Osteoblast (primary cell): ENCODE measurements at regions not wholly inside any gene's neighbourhood (a gene's known extent, or its start where the extent isn't known, plus 50 kb on each side); places are given as distances from the start of the nearest gene placed in this dataset.

Experiments used
- DNase-seq: peaks from one replicate; pipeline ENCODE4 v3.0.0; 2011; ENCODE audit warnings: low spot score, mixed read lengths; ENCODE audit not compliant: insufficient read length; ENCODE audit errors: missing footprints
- H2AFZ ChIP-seq: 2 replicates; pipeline ENCODE4 v1.6.0; 2011; ENCODE audit warnings: mild to moderate bottlenecking, low read length
- H3K27ac ChIP-seq: 2 replicates; pipeline ENCODE4 v1.5.1; 2011; ENCODE audit warnings: mild to moderate bottlenecking, low read depth, low read length, moderate library complexity
- H3K27me3 ChIP-seq: 2 replicates; pipeline ENCODE4 v1.6.0; 2012; ENCODE audit warnings: mild to moderate bottlenecking, control low read depth, inconsistent platforms, low read length, moderate library complexity; ENCODE audit not compliant: insufficient read depth
- H3K36me3 ChIP-seq: 2 replicates; pipeline ENCODE4 v1.5.1; 2011; ENCODE audit warnings: mild to moderate bottlenecking, low read length, control low read depth, moderate library complexity; ENCODE audit not compliant: insufficient read depth
- H3K4me1 ChIP-seq: 2 replicates; pipeline ENCODE4 v1.5.1; 2011; ENCODE audit warnings: mild to moderate bottlenecking, low read length, control low read depth, moderate library complexity; ENCODE audit not compliant: insufficient read depth
- H3K4me2 ChIP-seq: 2 replicates; pipeline ENCODE4 v1.6.0; 2011; ENCODE audit warnings: mild to moderate bottlenecking, low read length; ENCODE audit not compliant: insufficient read depth
- H3K4me3 ChIP-seq: fragments of 200-600 bp; sonication (generic); 3 replicates; pipeline ENCODE4 v1.5.1; 2012; ENCODE audit warnings: mild to moderate bottlenecking, low read length, inconsistent platforms; ENCODE audit not compliant: insufficient read depth
- H3K79me2 ChIP-seq: 2 replicates; pipeline ENCODE4 v1.6.0; 2012; ENCODE audit warnings: mild to moderate bottlenecking, low read length, control low read depth, inconsistent platforms; ENCODE audit not compliant: insufficient read depth
- H3K9me3 ChIP-seq: 2 replicates; pipeline ENCODE4 v1.5.1; 2011; ENCODE audit warnings: low read depth, low read length, control low read depth
- H4K20me1 ChIP-seq: 2 replicates; pipeline ENCODE4 v1.6.0; 2012; ENCODE audit warnings: mild to moderate bottlenecking, low read length, control low read depth; ENCODE audit not compliant: insufficient read depth
- TF ChIP-seq, protein P1 (sequence below): IDR thresholded peaks from 2 replicates; pipeline ENCODE4 v1.5.1; 2011; ENCODE audit warnings: mild to moderate bottlenecking, low read depth, low read length, moderate library complexity; ENCODE audit errors: extremely low read depth

DNA sequence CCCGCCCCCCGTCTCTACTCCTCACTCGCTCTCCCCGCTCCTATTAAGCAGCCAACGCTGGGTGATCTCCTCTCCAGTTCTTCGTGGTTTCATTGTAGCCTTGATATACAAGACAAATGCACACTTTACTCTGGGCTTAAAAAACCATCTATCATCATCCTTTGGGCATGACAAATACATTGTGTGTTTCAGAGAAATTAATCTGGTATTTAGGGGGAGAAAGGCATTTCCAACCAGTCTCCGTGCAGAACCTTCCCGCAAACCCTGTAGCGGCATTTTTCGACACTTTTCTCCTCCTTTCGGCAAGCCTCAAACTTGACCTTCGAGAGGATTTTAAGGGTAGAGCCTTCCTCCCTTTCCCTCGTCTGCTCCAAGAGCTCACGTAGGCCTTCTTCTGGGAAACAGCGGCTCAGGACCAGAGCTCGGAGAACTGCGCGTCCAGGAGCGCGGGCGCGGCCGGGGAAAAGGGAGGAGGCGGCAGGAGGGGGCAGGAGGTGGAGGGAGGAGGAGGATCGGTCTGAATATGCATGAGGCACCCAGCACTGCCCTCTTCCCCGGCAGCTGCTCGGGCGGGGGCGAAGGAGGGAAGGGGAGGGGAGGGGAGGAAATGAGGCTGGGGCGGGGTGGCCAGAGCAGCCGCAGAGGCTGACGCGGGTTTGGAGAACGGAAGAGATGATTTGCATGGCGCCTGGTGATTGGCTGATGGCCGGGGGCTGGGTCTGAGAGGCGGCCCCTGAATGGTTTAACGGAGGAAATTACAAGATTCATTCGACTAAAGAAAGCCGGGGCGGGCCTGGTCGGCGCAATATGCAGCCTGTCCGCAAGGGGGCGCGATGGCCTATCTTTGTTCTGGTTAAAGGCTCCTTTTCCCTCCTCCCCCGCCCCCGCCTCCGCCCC is 127.5 kb downstream of the TMEM161B start:
- Histone ChIP-seq H3K36me3 (no peaks in the 10 kb centered on the region), H3K27me3 (peaks cover 51% of the 10 kb centered on the region), H4K20me1 (no peaks in the 10 kb centered on the region), H3K79me2 (no peaks in the 10 kb centered on the region), H3K9me3 (no peaks in the 10 kb centered on the region), H3K27ac (no peak overlapping the region), H3K4me3 (peak overlapping the region; percentile 73), H3K4me1 (peaks cover 26% of the 10 kb centered on the region), H2AFZ (peak overlapping the region; percentile 94), H3K4me2 (peak overlapping the region; percentile 99)
- peak; percentile 96 for DNase-seq
- TF ChIP-seq, protein P1, sequence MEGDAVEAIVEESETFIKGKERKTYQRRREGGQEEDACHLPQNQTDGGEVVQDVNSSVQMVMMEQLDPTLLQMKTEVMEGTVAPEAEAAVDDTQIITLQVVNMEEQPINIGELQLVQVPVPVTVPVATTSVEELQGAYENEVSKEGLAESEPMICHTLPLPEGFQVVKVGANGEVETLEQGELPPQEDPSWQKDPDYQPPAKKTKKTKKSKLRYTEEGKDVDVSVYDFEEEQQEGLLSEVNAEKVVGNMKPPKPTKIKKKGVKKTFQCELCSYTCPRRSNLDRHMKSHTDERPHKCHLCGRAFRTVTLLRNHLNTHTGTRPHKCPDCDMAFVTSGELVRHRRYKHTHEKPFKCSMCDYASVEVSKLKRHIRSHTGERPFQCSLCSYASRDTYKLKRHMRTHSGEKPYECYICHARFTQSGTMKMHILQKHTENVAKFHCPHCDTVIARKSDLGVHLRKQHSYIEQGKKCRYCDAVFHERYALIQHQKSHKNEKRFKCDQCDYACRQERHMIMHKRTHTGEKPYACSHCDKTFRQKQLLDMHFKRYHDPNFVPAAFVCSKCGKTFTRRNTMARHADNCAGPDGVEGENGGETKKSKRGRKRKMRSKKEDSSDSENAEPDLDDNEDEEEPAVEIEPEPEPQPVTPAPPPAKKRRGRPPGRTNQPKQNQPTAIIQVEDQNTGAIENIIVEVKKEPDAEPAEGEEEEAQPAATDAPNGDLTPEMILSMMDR = peak; percentile 46

DNA sequence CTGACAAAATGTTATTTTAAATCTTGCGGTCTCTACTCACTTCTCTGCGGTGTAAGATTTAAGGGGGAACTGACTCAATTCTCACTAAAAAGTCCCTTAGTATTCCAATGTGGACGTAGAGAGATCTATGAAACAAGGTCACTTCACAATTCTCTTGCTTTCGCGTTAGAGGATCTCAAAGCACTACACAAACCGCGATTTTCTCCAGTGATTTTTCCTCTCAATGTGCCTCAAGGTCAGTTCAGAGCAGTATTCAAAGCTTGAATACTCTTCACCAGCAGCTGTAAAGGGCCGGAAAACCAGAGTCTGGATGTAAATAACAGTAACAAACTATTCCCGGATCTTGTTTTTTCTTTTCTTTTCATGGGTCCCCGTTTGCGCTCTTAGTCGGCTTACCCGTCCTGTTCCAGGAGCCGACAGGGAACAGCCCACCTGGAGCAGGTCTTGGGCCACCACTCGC is 128.2 kb downstream of the TMEM161B start:
- H3K79me2 ChIP-seq = no peaks in the 10 kb centered on the region
- no peak for DNase-seq
- peak overlapping the region; percentile 94 for H2AFZ ChIP-seq
- no peak overlapping the region for H3K27ac ChIP-seq
- H3K4me3 ChIP-seq = peak overlapping the region; percentile 73
- H3K4me2 ChIP-seq = peak overlapping the region; percentile 99
- peaks cover 26% of the 10 kb centered on the region for H3K4me1 ChIP-seq
- no peaks in the 10 kb centered on the region for H4K20me1 ChIP-seq
- H3K9me3 ChIP-seq = no peaks in the 10 kb centered on the region
- TF ChIP-seq, protein P1 = no peak
- H3K27me3 ChIP-seq = peaks cover 44% of the 10 kb centered on the region
- H3K36me3 ChIP-seq = no peaks in the 10 kb centered on the region

DNA sequence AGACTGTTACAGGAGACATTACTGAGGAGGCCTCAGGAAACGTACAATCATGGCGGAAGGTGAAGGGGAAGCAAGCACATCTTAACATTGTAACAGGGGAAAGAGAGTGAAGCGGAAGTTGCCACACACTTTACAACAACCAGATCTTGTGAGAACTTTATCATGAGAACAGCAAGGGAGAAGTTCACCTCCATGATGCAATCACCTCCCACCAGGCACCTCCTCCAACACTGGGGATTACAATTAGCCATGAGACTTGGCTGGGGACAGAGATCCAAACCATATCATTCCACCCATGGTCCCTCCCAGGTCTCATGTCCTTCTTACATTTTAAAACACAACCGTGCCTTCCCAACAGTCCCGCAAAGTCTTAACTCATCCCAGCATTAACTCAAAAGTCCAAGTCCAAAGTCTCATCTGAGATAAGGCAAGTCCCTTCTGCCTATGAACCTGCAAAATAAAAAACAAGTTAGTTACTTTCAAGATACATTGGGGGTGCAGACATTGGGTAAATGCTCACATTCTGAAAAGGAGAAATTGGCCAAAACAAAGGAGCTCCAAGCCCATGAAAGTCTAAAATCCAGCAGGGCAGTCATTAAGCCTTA is 138.3 kb downstream of the TMEM161B start:
- Histone ChIP-seq H3K4me1 (no peaks in the 10 kb centered on the region), H3K36me3 (no peaks in the 10 kb centered on the region), H3K27me3 (peaks cover 3% of the 10 kb centered on the region), H3K79me2 (no peaks in the 10 kb centered on the region), H4K20me1 (no peaks in the 10 kb centered on the region), H3K4me3 (no peak overlapping the region), H3K9me3 (no peaks in the 10 kb centered on the region), H2AFZ (no peak overlapping the region), H3K4me2 (no peak overlapping the region), H3K27ac (no peak overlapping the region)
- TF ChIP-seq, protein P1 = no peak
- DNase-seq = no peak

DNA sequence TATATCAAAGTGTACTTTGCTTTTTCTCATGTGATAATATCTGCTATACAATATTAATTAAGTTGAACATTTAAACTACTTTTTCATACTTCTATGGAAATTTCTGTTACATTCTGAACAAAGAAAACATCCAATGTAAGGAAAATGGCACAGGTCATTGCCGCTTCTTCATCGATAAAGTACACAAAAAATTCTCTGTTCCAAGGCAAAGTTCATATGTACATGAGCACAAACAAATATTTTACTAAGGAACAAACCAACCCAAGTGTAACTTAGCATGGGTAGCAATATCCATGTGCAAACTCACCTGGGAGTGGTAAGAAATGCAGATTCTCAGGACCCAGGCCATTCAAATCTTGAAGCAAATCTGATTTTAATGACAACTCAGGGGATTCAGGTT is 139.8 kb downstream of the TMEM161B start:
- Histone ChIP-seq H3K79me2 (no peaks in the 10 kb centered on the region), H3K4me1 (no peaks in the 10 kb centered on the region), H3K36me3 (no peaks in the 10 kb centered on the region), H3K27ac (no peak overlapping the region), H4K20me1 (no peaks in the 10 kb centered on the region), H3K9me3 (no peaks in the 10 kb centered on the region), H3K27me3 (no peaks in the 10 kb centered on the region), H2AFZ (no peak overlapping the region), H3K4me2 (no peak overlapping the region), H3K4me3 (no peak overlapping the region)
- no peak for DNase-seq
- TF ChIP-seq, protein P1 = no peak
